Mesenchymal stem cell (in vitro differentiated cells and primary cell): ENCODE measurements at regions not wholly inside any gene's neighbourhood (a gene's known extent, or its start where the extent isn't known, plus 50 kb on each side); places are given as distances from the start of the nearest gene placed in this dataset.

Experiments
- DNase-seq: peaks from one replicate; pipeline ENCODE4 v3.0.0-alpha.2; 2013
- H2AFZ ChIP-seq: one replicate; pipeline ENCODE4 v1.6.1; 2013; ENCODE audit warnings: low read depth, mild to moderate bottlenecking, control low read depth, inconsistent platforms, low read length, moderate library complexity
- H2AK5ac ChIP-seq: 2 replicates; pipeline ENCODE4 v1.6.1; 2013; ENCODE audit warnings: low read length, moderate library complexity, mild to moderate bottlenecking, inconsistent platforms; ENCODE audit not compliant: severe bottlenecking
- H2BK120ac ChIP-seq: one replicate; pipeline ENCODE4 v1.6.1; 2013; ENCODE audit warnings: low read depth, mild to moderate bottlenecking, inconsistent platforms, low read length, moderate library complexity
- H2BK12ac ChIP-seq, 2 experiments: one replicate each; pipeline ENCODE4 v1.6.1; 2013; ENCODE audit warnings: inconsistent platforms in 2 of 2, low read length in 2 of 2, mild to moderate bottlenecking in 2 of 2, moderate library complexity in 2 of 2, control low read depth in 1 of 2
- H2BK15ac ChIP-seq: one replicate; pipeline ENCODE4 v1.6.1; 2013; ENCODE audit warnings: mild to moderate bottlenecking, low read depth, inconsistent platforms; ENCODE audit not compliant: poor library complexity, severe bottlenecking
- H2BK5ac ChIP-seq: 2 replicates; pipeline ENCODE4 v1.6.1; 2013; ENCODE audit warnings: low read depth, mild to moderate bottlenecking, low read length, control low read depth, inconsistent platforms; ENCODE audit not compliant: poor library complexity, severe bottlenecking
- H3K14ac ChIP-seq, 2 experiments: one replicate each; pipeline ENCODE4 v1.6.1; 2013; ENCODE audit warnings: inconsistent platforms in 2 of 2, low read length in 2 of 2, control low read depth in 1 of 2, mild to moderate bottlenecking in 1 of 2, moderate library complexity in 1 of 2
- H3K18ac ChIP-seq, 2 experiments: one replicate each; pipeline ENCODE4 v1.6.1; 2013; ENCODE audit warnings: inconsistent platforms in 2 of 2, low read length in 2 of 2, control low read depth in 1 of 2, low read depth in 1 of 2, mild to moderate bottlenecking in 1 of 2
- H3K23ac ChIP-seq, 2 experiments: one replicate each; pipeline ENCODE4 v1.6.1; 2013; ENCODE audit warnings: inconsistent platforms in 2 of 2, low read length in 2 of 2, mild to moderate bottlenecking in 2 of 2, moderate library complexity in 2 of 2, control low read depth in 1 of 2
- H3K27ac ChIP-seq: 2 replicates; pipeline ENCODE4 v1.5.1; 2013; ENCODE audit warnings: mild to moderate bottlenecking, moderate library complexity, low read length, control low read depth, inconsistent platforms; ENCODE audit not compliant: poor library complexity, severe bottlenecking
- H3K27me3 ChIP-seq, 2 experiments: 2 replicates each; pipeline versions ENCODE4 v1.6.1 to v1.7.0; 2013; ENCODE audit warnings: low read length in 2 of 2, mild to moderate bottlenecking in 2 of 2, moderate library complexity in 2 of 2, control low read depth in 1 of 2, inconsistent platforms in 1 of 2; ENCODE audit not compliant: control insufficient read depth in 1 of 2, insufficient read depth in 1 of 2
- H3K36me3 ChIP-seq, 2 experiments: 2 replicates each; pipeline versions ENCODE4 v1.6.1 to v1.7.0; 2013; ENCODE audit warnings: low read length in 2 of 2, control low read depth in 1 of 2, inconsistent platforms in 1 of 2, low read depth in 1 of 2, mild to moderate bottlenecking in 1 of 2; ENCODE audit not compliant: insufficient read depth in 2 of 2, control insufficient read depth in 1 of 2
- H3K4ac ChIP-seq, 2 experiments: one replicate each; pipeline ENCODE4 v1.6.1; 2013; ENCODE audit warnings: inconsistent platforms in 2 of 2, low read length in 2 of 2, mild to moderate bottlenecking in 2 of 2, moderate library complexity in 2 of 2, control low read depth in 1 of 2, low read depth in 1 of 2
- H3K4me1 ChIP-seq: 2 replicates; pipeline ENCODE4 v1.6.1; 2013; ENCODE audit warnings: low read depth, low read length, control low read depth; ENCODE audit not compliant: control insufficient read depth, insufficient read depth
- H3K4me2 ChIP-seq: 2 replicates; pipeline ENCODE4 v1.6.1; 2013; ENCODE audit warnings: low read length, mild to moderate bottlenecking, inconsistent platforms; ENCODE audit not compliant: poor library complexity, severe bottlenecking
- H3K4me3 ChIP-seq, 2 experiments: 2 replicates each; pipeline versions ENCODE4 v1.5.1 to v1.7.0; 2013; ENCODE audit warnings: low read length in 2 of 2, mild to moderate bottlenecking in 2 of 2, control low read depth in 1 of 2, low read depth in 1 of 2; ENCODE audit not compliant: insufficient read depth in 1 of 2
- H3K79me1 ChIP-seq: replicated peaks from 2 replicates; pipeline ENCODE4 v1.6.1; 2013; ENCODE audit warnings: mild to moderate bottlenecking, control low read depth, low read length, inconsistent platforms; ENCODE audit not compliant: poor library complexity, severe bottlenecking
- H3K9ac ChIP-seq: 2 replicates; pipeline ENCODE4 v1.7.0; 2013; ENCODE audit warnings: mild to moderate bottlenecking, low read length, moderate library complexity
- H3K9me3 ChIP-seq: 2 replicates; pipeline ENCODE4 v1.7.0; 2013; ENCODE audit warnings: mild to moderate bottlenecking, low read length; ENCODE audit not compliant: control insufficient read depth
- H4K8ac ChIP-seq: one replicate; pipeline ENCODE4 v1.6.1; 2013; ENCODE audit warnings: inconsistent platforms, mild to moderate bottlenecking, low read length, moderate library complexity
- H4K91ac ChIP-seq: one replicate; pipeline ENCODE4 v1.6.1; 2013; ENCODE audit warnings: mild to moderate bottlenecking, low read length, inconsistent platforms
- WGBS: methylation state at CpG from one replicate; pipeline ENCODE4 v1.1.7; 2013; ENCODE audit warnings: mixed read lengths; 5-methylcytosine and 5-hydroxymethylcytosine counted together

DNA sequence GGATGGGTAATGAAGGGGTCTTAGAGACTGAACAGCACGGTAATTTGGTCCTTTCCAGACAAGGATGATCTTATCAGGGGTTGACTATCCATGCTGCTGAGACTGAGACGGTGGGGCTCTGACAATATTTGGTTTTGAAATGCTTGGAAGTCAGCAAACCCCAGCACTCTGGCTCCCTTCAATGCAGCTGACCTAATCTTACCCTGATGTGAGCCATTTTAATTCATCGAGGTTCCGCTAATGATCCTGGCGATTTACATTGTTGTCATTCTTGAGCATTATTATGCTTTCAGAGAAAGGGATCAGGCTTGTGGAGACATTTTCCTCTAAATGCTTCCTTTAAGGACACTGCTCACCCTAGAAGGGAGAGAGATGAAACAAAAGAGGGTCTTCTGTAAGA lies 114.6 kb upstream of the BMPER start:
- no peak overlapping the region for H2AFZ ChIP-seq
- no peak overlapping the region for H3K23ac ChIP-seq
- no peak overlapping the region for H2BK120ac ChIP-seq
- H4K8ac ChIP-seq: no peak overlapping the region
- no peak overlapping the region for H3K18ac ChIP-seq
- H3K4ac ChIP-seq: no peak overlapping the region
- H3K27ac ChIP-seq: no peak overlapping the region
- H4K91ac ChIP-seq: no peak overlapping the region
- H3K9ac ChIP-seq: no peak overlapping the region
- no peaks in the 10 kb centered on the region for H3K4me1 ChIP-seq
- DNase-seq: no peak
- no peaks in the 10 kb centered on the region for H3K9me3 ChIP-seq
- H3K14ac ChIP-seq: no peak overlapping the region
- H2BK12ac ChIP-seq: no peak overlapping the region
- no peak overlapping the region for H2BK5ac ChIP-seq
- H2BK15ac ChIP-seq: no peak overlapping the region
- H3K27me3 ChIP-seq: no peaks in the 10 kb centered on the region
- 52% methylated on average over 5 of the region's 5 CpGs for WGBS
- H3K4me3 ChIP-seq: no peak overlapping the region
- no peak overlapping the region for H2AK5ac ChIP-seq
- H3K36me3 ChIP-seq: no peaks in the 10 kb centered on the region
- no peak overlapping the region for H3K4me2 ChIP-seq
- no peaks in the 10 kb centered on the region for H3K79me1 ChIP-seq

DNA sequence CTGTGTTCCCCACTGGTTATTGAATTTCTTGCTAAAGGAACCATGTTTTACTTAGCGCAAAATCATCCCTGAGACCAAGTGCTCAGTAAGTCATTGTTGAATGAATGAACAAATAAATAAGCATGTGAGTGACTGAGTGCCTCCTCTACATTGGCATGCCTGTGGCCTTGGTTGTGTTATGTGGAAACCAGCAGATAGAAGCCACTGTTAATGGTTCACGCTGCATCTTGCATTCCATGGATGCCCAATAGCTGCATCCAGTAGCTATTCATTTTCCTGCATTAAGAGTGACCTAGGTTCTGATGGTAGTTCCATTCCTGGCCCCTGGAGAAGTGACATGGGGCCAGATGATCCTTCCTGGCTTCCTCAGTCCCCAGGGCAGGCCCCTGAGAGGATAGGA lies 113.3 kb upstream of the BMPER start:
- Histone ChIP-seq H2BK120ac (no peak overlapping the region), H2BK15ac (no peak overlapping the region), H3K79me1 (no peaks in the 10 kb centered on the region), H3K9ac (no peak overlapping the region), H3K9me3 (no peaks in the 10 kb centered on the region), H4K91ac (no peak overlapping the region), H3K27me3 (no peaks in the 10 kb centered on the region), H3K18ac (no peak overlapping the region), H3K4me1 (no peaks in the 10 kb centered on the region), H2AK5ac (no peak overlapping the region), H3K36me3 (no peaks in the 10 kb centered on the region), H2AFZ (no peak overlapping the region), H4K8ac (no peak overlapping the region), H3K4me2 (no peak overlapping the region), H2BK5ac (no peak overlapping the region), H2BK12ac (no peak overlapping the region), H3K14ac (no peak overlapping the region), H3K23ac (no peak overlapping the region), H3K4ac (no peak overlapping the region), H3K4me3 (no peak overlapping the region), H3K27ac (no peak overlapping the region)
- 100% methylated on average over 2 of the region's 2 CpGs for WGBS
- no peak for DNase-seq

DNA sequence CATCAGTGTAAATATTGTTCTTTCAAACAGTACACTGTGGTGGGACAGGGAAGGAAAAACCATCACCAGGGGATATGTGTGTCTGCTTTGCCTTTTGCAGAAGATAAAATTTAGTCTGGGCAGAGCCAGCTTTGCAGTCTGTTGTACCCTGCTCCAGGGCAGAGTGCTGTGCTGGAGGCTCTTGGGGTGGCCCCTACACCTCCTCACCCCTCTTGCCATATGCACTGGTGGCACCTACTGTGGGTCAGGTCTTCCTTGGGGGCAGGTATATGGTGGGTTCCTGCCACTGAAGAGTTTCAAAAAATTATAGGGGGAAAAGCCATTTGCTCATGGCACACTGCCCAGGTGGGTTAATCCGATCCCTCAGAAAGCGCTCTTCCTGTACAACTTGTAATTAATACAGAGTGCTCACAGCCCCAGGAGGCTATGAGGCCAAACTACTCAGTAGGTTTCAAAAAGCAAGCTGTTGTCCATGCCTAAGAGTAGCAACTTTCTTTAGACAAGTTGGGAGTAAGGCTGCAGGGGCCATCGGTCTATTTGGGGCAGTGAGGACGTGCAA lies 112.7 kb upstream of the BMPER start:
- Histone ChIP-seq H2BK5ac (no peak overlapping the region), H3K27me3 (no peaks in the 10 kb centered on the region)
- 100% methylated on average over 4 of the region's 4 CpGs for WGBS

DNA sequence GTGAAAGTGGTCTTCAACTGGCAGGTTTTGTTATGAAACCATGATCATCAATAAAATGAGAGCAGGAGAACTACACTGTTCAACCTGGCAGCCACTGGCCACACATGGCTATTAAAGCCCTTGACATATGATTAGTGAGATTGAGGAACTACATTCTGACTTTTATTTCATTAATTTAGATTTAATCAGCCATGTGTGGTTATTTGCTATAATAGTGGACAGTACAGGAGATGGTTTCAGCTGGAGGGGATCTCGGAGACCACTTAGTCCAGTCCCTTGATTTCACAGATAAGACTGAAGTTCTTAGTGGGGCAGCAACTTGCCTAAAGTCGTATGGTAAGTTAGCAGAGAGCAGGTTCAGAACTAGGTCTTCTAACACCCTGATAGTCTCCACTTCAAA lies 111.7 kb upstream of the BMPER start:
- H3K9me3 ChIP-seq: no peaks in the 10 kb centered on the region
- no peak overlapping the region for H3K27ac ChIP-seq
- H3K79me1 ChIP-seq: no peaks in the 10 kb centered on the region
- no peak overlapping the region for H2AFZ ChIP-seq
- no peak overlapping the region for H3K14ac ChIP-seq
- no peak overlapping the region for H2AK5ac ChIP-seq
- H3K36me3 ChIP-seq: no peaks in the 10 kb centered on the region
- H3K23ac ChIP-seq: no peak overlapping the region
- no peak overlapping the region for H3K4me2 ChIP-seq
- H2BK15ac ChIP-seq: no peak overlapping the region
- no peak overlapping the region for H4K91ac ChIP-seq
- H2BK120ac ChIP-seq: no peak overlapping the region
- no peaks in the 10 kb centered on the region for H3K27me3 ChIP-seq
- WGBS: 88% methylated on average over 2 of the region's 2 CpGs
- no peaks in the 10 kb centered on the region for H3K4me1 ChIP-seq
- DNase-seq: no peak
- H2BK5ac ChIP-seq: no peak overlapping the region
- H3K9ac ChIP-seq: no peak overlapping the region
- no peak overlapping the region for H3K4me3 ChIP-seq
- no peak overlapping the region for H2BK12ac ChIP-seq
- H3K4ac ChIP-seq: no peak overlapping the region
- no peak overlapping the region for H4K8ac ChIP-seq
- H3K18ac ChIP-seq: no peak overlapping the region

More for the DNA sequence above, 112.7 kb upstream of the BMPER start:
- DNase-seq: no peak
- no peak overlapping the region for H2BK15ac ChIP-seq
- no peak overlapping the region for H4K8ac ChIP-seq
- no peaks in the 10 kb centered on the region for H3K4me1 ChIP-seq
- H4K91ac ChIP-seq: no peak overlapping the region
- no peak overlapping the region for H3K4ac ChIP-seq
- H2BK120ac ChIP-seq: no peak overlapping the region
- H3K18ac ChIP-seq: no peak overlapping the region
- no peak overlapping the region for H3K4me3 ChIP-seq
- H3K79me1 ChIP-seq: no peaks in the 10 kb centered on the region
- no peak overlapping the region for H2BK12ac ChIP-seq
- no peak overlapping the region for H3K4me2 ChIP-seq
- no peak overlapping the region for H2AK5ac ChIP-seq
- no peak overlapping the region for H2AFZ ChIP-seq
- no peak overlapping the region for H3K27ac ChIP-seq
- H3K9ac ChIP-seq: no peak overlapping the region
- H3K23ac ChIP-seq: no peak overlapping the region
- no peaks in the 10 kb centered on the region for H3K36me3 ChIP-seq
- H3K14ac ChIP-seq: no peak overlapping the region
- H3K9me3 ChIP-seq: no peaks in the 10 kb centered on the region
